ENCODE measurements at regions not wholly inside any gene's neighbourhood (a gene's known extent, or its start where the extent isn't known, plus 50 kb on each side); places are given as distances from the start of the nearest gene placed in this dataset.
A peak's percentile ranks its signal among the peaks of the same experiment; 100 is the strongest.

DNA sequence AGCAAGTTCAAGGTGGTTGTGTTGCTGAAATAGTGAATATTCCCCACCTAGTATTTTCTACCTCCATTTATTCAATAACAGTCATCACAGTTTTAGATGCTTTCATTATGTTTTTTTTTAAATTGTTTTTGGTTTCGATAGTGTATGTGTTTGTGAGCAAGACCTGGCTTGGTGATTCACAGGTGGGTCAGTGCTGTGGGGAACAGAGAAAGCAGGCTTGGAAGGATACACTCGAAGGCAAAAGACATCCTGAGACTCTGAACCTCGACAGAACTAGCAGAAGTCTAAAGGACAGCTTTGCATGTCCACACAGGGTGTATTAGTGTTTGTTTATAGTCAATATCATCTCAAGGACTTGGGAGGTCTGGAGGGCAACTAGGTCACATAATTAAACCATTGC is 551.5 kb downstream of the RIT2 start:
- DNase-seq, result no peak

DNA sequence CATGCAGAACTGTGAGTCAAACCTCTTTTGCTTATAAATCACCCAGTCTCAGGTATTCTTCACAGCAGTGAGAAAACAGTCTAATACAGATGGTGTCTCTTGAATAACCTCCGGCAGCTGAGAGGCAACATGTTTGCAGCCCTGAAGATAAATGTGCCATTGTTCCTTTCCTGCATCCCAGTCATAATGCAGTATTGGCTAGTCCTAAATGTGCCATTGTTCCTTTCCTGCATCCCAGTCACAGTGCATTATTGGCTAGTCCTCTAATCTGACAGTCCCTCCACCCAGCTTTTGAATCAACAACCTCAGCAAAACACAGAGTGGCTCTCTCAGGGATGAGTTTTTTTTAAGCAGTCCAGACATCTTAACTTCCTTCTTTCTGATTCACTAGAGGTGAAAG is 550.7 kb downstream of the RIT2 start:
- DNase-seq, result no peak

DNA sequence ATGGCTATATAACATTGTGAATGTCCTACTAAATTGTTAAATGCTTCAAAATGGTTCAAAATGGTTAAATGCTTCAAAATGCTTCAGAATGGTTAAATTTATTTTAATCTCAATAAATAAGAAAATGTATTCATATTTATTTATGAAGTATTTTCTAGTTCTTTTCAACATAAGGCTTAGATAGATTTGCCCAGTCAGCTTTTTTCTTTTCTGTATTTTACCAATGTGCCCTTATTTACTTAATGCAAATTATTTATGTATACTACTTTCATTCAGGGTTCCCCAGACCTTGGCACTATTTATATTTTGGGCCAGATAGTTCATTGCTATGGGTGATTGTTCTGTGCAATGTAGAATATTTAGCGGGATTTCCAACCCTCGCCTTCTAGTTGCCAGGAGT is 546.7 kb downstream of the RIT2 start:
- no peak for DNase-seq

DNA sequence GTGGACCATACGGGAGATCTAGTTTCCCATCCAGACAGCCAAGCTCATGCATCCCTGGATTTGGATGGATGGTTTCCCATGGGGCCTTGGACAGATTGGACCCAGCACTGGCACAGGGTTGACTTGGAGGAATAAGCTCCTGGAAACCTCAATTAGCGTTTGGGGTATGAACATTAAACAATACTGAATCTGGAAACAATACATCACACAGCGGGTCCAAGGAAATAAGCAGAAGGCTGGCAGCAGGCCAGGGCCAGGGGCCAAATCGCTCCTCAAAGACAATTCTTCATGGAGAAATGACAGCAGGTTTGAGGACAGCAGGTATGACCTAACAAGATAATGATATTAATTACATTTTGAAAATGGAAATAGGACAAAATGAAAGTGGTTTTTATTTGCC is 540.6 kb downstream of the RIT2 start:
- no peak for DNase-seq

DNA sequence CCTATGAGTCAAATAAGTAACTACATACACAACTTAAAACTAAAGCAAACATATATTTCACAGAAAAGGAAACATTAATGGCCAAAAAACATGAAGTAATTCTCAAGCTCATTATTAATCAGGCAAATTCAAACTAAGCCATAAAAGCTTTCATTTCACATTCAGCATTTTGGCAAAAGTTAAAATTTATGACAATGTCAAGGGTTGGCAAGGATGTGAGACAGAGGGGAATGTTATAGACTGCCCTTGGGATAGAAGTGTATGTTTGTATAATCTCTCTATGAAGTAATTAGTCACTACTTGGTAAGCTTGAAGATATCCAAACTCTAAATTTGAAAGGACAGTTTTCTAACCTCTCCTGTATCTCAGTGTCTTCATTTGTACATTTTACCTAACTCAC is 539.4 kb downstream of the RIT2 start:
- no peak for DNase-seq

DNA sequence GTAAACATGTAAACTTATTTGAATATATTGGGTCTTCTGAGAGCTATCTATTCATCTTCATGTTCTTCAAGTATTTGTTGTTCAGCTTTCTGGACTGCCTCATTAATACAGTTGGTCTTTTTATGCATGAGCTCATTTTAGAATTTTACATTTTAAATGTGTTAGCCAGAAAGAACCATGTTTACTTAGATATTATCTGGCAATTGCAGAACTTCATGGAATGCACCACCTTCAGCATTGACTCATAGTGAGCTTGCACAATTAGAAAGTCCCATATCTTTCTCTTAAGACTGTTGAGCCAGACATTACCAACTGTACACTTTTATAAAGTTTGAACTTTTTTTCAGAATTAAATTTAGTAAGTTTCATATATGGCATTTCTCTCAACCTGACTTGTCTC is 536.7 kb downstream of the RIT2 start:
- no peak for DNase-seq

DNA sequence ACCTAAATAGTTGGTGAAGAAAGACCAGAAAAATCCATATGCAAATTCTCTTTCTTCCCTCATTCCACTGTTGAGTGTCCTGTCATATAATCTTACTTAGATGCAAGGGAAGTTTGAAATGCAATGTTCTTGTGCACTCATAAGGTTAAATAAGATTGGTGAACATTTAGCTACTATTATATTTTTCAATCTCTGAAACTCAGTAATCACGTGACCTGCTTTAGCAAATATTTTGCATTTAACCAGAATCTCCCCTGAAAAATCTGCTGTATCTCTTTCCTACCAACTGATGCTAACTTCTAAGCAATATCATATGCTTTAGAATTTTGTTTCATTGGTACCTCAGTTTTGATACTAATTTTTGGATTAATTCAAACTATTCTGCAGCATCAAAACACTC is 533.2 kb downstream of the RIT2 start:
- DNase-seq, result no peak

DNA sequence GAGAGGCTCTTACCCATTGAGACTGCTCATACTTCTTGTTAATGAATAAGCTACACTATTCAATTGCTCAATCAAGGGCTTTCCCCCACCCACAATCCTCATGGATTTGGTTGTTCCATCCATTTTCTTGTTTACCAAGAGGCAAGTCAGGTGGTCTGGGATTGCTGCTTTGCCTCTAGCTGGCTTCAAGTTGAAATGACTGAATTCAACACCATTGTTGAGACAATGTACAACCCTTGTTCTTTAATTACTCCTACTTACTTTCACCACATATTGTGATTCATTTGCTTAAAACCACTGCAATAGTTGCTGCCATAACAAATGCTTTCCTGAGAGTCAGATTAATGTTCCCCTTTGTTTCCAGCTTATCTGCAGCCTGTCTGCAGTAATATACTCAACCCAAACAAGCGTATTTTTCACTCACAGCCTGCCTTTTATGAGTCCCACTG is 532.2 kb downstream of the RIT2 start:
- DNase-seq, result no peak

DNA sequence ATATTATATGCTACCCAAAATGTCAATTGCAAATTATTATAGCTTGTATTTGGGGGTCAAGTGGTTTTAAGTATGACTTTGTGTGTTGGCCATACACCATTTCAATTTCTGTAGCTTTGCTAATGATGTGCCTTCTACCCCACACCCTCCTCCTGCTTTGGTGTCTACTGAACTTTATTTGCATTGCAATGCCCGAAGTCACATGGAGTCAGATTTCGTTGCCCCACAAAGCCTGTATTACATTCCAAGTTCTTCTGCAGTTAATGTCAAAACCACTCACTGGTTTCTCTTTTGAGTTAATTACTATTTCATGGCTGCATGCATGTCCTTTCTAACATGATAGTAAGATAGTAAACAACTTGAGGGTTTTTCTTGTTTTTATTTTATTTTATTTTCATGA is 528.9 kb downstream of the RIT2 start:
- no peak for DNase-seq

DNA sequence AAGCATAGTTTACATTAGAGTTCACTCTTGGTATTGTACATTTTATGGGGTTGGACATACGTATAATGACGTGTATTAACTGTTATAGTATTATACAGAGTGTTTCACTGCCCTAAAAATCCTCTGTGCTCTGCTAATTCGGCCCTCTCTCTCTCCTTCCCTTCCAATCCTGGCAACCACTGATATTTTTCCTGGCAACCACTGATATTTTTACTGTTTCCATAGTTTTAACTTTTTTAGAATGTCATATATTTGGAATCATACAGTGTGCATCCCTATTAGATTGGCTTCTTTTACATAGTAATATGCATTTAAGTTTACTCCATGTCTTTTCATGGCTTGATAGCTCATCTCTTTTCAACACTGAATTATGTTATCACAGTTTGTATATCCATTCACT is 526.7 kb downstream of the RIT2 start:
- DNase-seq, result no peak

DNA sequence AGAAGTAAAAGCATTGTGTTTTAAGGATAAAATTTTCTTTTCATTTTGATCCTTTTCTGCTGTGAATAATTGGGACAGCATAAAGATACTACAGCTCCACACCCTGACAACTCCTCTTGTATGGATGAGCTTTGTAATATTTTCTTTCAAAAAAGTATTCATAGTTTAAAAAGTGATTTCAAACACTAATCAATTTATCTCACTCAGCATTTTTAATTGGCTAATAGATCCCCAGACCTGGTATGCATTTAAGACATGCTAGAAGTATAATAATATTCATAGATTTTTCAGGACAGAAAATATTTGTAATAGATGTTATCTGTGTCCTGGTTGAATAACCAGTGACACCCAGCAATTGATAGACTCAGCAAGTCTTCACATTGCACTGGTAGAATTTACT is 510.7 kb downstream of the RIT2 start:
- DNase-seq, result no peak

DNA sequence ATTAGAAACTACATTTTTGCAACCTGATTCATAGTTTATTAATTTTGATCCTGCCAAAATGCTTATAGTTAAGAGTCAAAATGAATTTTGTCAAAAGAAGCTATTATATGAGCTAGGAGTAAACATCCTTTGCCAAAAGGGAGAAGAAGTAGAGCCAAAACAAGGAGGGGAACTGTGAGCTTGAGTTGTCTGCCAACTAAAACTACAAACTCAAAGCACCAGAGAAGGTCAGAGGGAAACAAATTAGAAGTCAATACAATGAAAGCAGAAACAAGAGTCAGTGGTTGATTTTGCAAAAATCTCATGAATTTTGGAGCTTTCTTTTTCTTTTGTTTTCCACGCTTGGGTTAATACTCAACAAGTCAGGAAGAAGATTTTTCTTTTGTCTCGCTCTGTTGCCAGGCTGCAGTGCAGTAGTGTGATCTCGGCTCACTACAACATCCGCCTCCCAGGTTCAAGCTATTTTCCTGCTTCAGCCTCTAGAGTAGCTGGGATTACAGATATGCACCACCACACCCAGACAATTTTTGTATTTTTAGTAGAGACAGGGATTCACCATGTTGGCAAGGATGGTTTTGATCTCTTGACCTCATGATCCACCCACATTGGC is 508.5 kb downstream of the RIT2 start:
- no peak for DNase-seq

DNA sequence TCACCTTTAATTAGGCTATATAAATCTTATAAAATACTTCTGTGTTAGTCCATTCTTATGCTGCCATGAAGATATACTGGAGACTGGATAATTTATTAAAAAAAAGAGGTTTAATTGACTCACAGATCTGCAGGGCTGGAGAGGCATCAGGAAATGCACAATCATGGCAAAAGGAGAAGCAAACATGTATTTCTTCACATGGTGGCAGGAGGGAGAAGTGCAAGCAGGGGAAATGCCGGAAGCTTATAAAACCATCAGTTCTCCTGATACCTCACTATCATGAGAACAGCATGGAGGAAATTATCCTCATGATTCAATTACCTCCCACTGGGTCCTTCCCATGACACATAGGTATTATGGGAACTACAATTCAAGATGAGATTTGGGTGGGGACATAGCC is 504.4 kb downstream of the RIT2 start:
- no peak for DNase-seq

DNA sequence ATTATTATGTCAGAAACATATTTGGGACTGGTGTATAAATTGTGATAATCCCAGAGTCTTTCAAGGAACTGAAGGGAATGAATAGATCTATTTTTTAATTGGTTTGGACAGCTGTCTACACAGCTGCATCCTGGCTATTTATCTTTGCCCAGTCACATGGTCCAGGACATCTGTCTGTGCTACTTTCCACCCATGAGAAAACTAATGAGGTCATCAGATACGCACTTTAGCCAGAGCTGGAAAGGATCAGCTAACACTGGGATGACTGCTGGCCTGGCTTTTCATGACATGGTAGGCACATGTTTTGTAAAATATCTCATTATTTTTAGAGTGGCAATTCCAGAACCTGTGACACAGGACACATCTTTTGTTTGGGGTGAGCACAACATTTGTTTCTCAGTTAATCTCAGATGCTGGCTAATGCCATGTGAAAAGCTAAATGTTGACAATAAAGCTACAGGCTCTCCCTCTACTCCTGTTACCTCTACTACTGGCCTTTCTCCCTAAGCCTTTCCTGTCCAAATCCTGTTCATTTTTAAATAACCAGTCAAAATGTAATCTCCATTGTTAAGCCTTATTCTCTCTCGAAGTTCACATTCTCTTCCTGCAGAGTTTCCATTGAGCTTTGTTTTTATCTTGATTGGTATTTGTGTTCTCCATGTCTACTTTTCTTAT is 500.7 kb downstream of the RIT2 start:
- peak; percentile 43 for DNase-seq

DNA sequence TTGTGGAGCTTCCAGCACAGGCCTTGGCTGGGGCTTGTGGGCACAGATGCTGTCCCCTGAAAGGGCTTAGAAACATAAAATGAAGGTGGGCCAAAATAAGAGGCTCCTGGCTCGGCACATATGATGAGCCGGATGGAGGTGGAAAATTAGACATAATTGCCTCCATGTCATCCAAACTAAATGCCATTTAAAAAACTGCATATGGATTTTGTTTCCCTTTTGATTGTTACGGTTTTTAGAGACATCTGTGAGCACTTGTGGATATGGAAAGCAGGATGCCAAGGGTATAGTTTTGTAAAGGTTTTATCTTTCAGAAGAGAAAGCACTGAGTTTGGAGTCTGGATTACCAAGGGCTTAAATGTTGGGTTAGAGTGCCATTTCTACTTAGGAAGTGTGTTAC is 498.3 kb downstream of the RIT2 start:
- DNase-seq, result no peak

DNA sequence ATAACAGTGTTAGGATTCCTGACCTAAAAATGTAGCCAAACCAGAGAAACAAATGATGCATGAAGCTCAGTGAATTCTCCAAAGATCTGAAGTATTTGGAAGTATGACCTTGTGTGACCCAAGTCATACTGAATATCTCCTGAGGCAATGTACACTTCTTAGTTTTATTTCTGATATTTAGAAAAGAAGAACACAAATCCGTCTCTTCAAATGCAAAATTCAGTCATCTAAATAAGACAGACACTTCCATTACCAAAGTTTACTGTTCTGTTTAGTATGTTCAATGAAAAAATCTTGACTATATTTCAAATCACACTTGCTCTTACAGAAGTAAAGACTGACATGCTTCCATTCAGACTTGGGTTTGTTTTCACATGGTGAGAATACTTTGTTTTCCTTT is 495.7 kb downstream of the RIT2 start:
- no peak for DNase-seq

DNA sequence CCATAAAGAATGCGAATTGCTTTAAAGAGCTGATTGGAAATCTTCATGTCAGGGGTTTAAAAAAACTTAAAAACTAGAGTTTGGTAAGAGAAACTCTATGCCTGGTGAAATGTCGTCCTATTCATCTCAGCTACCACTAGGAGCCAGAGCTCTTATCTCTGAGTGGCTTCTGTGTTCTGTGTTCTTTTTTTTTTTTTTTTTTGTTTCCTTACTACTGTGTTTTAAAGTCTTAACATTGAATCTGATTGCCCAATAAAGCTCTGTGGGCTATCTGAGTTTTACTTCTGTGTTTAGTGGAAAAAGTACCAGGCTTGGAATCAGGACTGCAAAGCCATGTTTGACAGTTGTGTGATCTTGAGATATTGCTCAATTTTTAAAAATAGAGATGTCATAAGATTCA is 494.8 kb downstream of the RIT2 start:
- DNase-seq, result no peak

DNA sequence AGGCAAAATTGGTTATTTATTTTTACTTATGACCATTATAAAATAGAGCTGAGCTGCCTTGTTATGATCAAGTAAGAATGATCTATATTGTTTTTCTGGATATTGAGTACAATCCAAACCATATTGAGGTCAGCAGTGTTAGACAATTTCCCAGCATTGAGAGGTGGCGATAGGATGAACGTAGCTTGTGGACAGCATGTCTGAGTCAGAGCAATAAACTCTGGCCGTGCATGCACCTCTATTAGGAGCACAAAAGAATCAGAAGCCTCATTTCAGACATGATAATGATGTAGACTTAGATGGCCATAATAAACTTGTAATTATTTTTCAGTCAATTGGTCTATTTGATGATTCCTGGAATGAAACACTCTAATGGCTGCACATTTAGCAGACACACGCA is 491.6 kb downstream of the RIT2 start:
- no peak for DNase-seq

DNA sequence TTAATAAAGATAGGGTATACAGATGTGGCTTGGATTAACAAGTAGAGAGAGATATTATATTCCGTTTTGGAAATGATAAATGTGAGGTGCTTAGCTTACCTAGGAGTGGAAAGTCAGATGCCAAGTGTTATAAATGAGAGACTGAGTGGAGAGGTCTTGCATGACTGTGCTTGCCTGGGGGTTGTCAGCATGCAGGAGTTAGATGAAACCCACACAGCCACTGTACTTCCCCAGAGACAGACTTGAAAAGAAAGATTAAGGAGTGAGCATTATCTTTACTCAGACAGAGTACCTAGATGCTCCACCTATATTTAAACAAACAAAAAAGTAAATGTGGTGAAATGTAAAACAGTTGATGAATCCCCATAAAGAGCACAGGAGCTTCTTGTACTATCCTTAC is 482.7 kb downstream of the RIT2 start:
- DNase-seq, result no peak

DNA sequence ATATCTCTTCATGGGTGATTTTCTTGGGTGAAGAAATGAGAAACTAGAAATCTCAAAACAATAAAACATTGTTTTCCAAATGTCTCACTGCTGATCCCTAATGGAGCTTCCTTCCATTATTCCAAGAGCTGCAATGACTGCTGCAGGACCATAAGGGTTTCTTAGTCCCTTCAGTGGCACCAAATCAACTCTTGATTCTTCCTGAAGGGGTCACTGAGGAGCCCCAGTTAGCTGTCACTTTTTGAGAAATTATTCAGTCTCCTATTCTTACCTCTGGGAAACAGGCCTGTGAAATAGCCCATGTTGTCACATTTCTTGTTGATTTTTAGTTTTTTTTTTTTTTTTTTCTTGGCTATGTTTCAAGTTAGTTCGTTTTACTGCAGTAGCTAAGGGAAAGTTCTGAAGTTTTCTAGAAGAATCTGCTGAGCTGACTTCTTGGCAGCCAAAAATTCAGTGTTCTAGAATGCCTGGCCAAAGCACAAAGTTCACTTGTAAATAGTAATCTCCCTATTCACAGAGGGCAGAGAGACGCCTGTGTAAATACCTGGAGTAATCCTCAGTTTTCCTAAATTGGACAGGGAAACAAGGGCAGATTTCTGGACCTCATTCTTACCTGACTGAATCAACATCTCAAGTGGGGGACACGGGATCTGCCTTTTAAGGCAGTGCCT is 480.0 kb downstream of the RIT2 start:
- DNase-seq, result peak; percentile 43

DNA sequence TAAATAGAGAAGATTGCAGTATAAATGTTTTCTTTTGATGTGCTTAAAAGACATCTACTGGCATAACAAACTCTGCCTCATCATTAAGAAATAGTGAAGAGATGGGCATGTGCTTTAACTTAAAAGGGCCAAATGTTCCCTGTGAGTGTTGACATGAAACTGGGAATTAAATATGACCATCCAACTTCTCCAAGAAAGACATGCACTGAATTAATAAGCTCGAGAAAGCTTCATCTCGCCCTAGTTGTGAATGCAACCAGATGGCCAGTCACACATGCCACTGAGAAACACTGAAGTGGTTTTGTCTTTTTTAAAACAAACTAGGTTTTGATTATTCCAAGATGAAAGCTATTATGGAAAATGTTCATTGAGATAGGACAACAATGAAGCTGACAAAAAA is 479.2 kb downstream of the RIT2 start:
- no peak for DNase-seq

DNA sequence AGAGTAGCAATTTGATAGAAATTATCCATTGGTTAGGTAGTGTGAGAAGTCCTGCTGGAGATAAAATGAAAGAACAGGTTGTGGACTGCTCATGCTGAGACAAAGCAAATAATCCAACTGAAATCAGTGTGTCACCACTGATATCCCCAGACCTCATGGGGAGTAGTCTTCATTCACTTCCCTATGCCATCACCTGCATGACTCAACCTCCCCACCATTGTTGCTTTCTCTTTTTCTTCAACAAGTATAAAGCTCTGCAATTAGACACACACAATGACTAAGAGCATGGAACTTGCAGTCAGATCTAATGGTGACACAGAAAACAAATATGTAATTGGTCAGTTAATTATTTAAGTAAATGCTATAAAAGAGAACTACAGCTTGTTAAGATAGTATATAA is 475.3 kb downstream of the RIT2 start:
- no peak for DNase-seq

DNA sequence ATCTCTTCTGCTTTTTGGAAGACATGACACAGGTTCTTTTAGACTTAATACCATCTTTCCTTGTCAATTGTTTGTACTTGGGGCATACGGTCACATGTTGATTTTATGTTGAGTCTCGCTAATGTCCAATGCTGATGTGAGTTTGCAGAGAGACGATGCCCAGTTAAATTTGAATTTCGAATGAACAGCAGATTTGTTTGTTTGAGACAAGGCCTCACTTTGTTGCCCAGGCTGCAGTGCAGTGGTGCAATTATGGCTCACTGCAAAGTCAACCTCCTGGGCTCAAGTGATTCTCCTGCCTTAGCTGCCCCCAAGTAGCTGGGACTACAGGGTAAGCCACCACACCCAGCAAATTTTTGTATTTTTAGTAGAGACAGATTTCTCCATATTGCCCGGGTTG is 473.5 kb downstream of the RIT2 start:
- DNase-seq, result no peak

DNA sequence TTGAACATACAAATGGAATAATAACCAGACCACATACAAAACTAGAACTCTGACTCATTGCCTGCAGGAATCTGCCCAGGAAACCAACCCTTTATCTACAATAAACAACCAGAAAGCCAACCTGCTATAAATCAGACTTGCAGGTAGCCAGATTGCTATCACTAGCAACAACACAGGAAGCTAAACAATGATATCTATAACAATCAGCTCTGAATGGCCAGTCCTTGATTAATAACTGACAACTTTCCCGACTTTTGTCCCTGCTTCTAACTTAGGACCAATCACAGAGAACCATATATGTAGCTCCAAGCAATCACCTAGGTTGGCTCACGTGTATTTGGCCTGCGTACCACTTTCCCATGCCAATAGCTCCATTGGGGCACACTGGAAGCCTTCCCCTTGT is 470.8 kb downstream of the RIT2 start:
- DNase-seq, result peak; percentile 47
